DOHH2 (cell line): ENCODE measurements at regions not wholly inside any gene's neighbourhood (a gene's known extent, or its start where the extent isn't known, plus 50 kb on each side); places are given as distances from the start of the nearest gene placed in this dataset.

Experiments used
- EZH2phosphoT487 ChIP-seq: fragments of 200-600 bp; sonication (generic); IDR thresholded peaks from 2 replicates; pipeline ENCODE4 v1.6.1; 2017; ENCODE audit warnings: borderline replicate concordance, mild to moderate bottlenecking, antibody characterized with exemption, low read length, moderate library complexity, mixed read lengths
- TF ChIP-seq, protein P1 (sequence below): fragments of 200-600 bp; sonication (generic); IDR thresholded peaks from one replicate; pipeline ENCODE4 v1.5.1; 2014; ENCODE audit warnings: antibody characterized with exemption, mild to moderate bottlenecking, low read depth, low read length; ENCODE audit not compliant: poor library complexity, severe bottlenecking

GRCh38 chr1:189356206-189356605, 1121.5 kb downstream of the BRINP3 start:
- TF ChIP-seq, protein P1, sequence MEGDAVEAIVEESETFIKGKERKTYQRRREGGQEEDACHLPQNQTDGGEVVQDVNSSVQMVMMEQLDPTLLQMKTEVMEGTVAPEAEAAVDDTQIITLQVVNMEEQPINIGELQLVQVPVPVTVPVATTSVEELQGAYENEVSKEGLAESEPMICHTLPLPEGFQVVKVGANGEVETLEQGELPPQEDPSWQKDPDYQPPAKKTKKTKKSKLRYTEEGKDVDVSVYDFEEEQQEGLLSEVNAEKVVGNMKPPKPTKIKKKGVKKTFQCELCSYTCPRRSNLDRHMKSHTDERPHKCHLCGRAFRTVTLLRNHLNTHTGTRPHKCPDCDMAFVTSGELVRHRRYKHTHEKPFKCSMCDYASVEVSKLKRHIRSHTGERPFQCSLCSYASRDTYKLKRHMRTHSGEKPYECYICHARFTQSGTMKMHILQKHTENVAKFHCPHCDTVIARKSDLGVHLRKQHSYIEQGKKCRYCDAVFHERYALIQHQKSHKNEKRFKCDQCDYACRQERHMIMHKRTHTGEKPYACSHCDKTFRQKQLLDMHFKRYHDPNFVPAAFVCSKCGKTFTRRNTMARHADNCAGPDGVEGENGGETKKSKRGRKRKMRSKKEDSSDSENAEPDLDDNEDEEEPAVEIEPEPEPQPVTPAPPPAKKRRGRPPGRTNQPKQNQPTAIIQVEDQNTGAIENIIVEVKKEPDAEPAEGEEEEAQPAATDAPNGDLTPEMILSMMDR = no peak
- no peak for TF ChIP-seq EZH2phosphoT487
